NCI-H526 (cell line): ENCODE measurements at regions not wholly inside any gene's neighbourhood (a gene's known extent, or its start where the extent isn't known, plus 50 kb on each side); places are given as distances from the start of the nearest gene placed in this dataset.

Experiments
- DNase-seq, 2 experiments: peaks; one replicate each; lab custom pipeline; 2025; lab: John Stamatoyannopoulos, UW

- no peak for DNase-seq
Observed at GRCh38 chr12:115464111-115464581, 780.2 kb upstream of the TBX3 start.

DNA sequence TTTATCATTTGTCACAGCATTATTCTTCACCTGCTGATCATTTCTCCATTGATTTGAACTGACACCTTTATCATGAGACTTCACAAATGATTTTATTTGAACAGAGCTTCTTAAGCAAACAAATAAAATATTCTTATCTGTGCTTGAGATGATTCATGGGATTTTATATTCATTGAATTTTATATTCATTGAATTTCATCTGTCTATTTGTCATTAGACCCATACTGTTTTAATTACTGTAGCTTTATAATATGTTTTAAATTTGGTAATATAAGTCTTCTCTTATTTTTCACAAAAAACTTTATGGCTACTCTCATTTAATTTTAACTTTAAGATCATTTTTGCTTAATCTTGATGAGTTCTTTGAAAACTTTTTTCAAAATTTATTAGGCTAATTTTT lies 777.4 kb upstream of the TBX3 start:
- no peak for DNase-seq

GRCh38 chr12:115457798-115458197 lies 773.8 kb upstream of the TBX3 start:
- DNase-seq: no peak

- peak; percentile 11 to 43 for DNase-seq
Observed at GRCh38 chr12:115456946-115457689, 773.1 kb upstream of the TBX3 start.

DNA sequence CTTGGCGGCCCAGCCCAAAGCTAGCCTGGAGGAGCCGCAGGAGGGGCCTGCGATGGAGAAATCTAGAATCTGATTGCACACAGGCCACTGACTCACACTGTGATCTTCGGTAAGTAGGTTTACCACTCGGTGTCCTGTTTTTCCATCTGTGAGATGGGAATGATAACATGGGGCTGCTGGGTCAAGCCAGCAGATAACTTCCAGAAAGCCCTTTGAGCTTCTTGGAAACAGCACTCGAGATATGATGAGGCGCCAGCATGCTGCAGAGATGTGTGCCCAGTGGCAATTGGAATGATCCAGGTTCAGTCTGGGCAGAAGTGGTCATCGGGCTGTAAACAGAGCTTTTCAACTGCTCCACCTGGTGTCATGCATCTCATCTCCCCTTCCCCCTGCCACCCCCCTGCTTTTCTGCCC lies 771.3 kb upstream of the TBX3 start:
- peak in 1 of 2 experiments; percentile 26 for DNase-seq

DNA sequence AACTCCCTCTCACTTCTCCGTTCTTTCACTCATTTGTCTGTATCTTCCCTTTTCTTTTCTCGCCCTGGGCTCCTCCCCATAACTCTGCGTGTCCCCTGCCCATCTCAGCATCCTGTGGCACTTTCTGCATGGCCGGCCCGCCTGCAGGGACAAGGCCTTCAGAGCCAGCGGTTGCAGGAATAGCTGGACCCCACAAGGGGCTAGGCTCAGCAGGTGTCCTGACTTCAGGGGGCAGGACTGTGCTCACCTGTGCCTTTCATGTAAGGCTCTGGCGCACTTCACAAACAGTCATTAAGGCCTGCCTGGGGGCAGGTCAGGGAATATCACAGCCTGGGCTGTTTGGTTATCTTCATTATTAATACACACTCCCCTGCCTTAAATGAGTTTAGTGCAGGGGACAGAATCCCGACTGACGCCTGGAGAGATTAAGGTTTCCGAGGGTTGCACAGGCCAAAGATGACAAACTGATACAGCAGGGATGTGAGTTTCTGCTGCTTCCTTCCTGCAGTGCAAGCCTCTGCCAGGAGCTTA lies 768.8 kb upstream of the TBX3 start:
- peak; percentile 36 to 52 for DNase-seq

GRCh38 chr12:115451780-115452736 lies 768.1 kb upstream of the TBX3 start:
- peak; percentile 68 to 96 for DNase-seq

DNA sequence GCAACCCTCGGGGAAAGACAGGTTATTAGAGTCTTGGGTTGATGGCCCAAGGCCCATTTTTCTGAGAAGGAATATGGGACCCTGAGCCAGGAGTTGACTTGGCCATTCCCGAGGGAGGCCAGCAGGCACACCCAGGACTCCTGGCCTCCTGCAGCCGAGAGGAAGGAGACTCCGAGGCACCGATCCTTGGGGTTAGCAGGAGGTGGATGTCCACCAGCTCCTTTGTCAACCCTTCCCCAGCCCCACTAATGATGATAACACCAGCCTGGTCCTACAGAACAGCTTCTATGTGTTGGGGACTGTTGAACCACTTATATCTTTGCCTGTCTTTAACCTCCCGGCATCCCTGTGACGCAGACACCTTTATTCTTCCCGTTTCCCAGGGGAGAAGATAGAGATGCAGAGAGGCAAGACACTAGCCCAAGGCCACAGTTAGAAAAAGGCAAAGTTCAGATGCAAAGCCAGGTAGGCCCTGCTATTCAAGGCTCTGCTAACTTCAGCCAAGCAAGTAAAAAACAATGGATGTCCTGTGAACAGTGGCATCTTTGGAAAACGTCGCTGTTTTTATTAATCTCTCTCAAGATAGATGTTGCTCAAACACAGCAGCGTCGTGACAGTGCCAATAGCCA lies 767.3 kb upstream of the TBX3 start:
- DNase-seq: peak; percentile 32 to 74

DNA sequence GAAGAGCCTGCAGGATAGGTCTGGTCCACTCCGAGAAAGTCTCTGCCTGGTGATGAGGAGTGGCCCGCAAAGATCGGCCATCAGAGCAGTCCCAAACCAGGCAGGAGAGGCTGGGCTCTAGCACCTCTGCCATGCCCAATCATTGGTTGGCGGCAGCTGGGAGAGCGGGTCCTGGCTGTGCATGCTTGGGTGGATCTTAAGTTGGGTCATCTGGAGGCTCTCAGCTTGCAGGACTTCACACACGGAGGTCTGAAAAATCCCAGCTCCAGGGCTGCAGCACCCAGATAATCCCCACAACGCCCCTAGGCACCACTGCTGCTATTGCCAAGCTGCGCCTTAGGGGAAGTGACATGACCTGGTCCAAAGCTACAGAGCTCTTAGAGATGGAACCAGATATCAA lies 766.7 kb upstream of the TBX3 start:
- DNase-seq: peak; percentile 20 to 64

GRCh38 chr12:115450017-115450416 lies 766.0 kb upstream of the TBX3 start:
- DNase-seq: peak; percentile 93 to 94

- DNase-seq: no peak
Observed at GRCh38 chr12:115449526-115449925, 765.6 kb upstream of the TBX3 start.

DNA sequence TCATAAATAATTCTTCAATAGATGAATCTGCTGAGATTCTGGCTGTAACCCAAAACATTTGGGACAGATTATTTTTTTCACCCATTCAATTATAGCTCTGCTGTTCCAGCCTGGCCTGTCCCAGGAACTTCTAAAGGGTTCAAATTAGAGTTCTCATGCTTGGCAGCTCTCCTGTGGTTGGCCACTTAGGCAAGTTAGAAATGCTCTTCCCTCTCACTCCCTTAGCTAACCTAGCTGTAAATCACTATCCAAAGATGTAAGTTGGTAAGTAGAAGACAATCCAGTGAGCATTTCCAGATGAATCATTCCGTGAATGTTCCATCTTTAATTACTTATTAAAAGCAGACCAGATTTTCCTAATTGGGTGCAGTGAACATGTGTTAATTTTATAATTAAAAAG lies 760.4 kb upstream of the TBX3 start:
- no peak for DNase-seq

GRCh38 chr12:115443351-115443938 lies 759.5 kb upstream of the TBX3 start:
- DNase-seq: no peak

DNA sequence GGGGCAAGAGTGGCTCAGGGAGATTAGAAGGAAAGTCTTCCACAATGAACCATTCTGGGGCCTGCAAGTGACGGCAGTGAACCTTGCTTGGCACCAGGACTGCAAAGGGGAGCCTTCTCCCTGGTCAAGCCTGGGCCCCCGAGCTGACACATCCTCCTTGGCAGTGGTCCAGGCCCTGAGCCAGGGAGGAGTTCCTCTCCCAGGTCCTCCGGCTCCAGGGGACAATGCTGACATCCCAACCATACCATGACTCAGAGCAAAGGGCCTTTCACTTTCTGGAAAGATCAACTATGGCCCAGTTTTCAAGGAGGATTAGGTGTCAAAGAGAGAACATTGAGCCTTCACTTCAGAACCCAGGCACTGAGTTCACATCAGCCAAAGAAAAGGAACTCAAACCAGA lies 756.5 kb upstream of the TBX3 start:
- no peak for DNase-seq

DNA sequence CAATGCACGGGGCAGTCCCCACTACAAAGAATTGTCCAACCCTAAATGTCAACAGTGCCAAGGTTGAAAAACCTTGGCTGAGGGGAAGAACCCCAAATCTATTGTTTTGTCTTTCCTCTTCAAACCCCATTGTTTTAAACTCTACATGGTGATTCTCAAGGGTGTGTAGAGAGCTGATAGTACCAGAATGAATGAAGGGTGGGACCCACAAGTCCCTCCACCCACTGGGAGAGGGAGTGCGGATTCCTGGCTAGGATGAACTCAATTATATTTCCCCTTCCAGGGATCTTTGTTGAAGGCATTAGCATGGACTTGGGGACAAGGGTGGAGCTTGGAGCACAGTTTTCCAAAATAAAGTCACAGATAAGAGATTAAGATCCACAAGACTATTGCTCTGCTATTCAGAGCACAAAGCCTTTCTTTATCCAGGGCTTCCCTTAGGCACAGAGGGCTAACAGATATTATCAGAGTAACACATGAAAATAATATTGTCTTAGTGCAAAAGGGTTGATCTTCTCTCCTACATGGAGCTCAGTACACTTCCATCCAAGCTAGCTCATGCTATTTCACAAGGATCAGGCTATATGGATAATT lies 755.1 kb upstream of the TBX3 start:
- DNase-seq: no peak

- no peak for DNase-seq
Observed at GRCh38 chr12:115438314-115438713, 754.3 kb upstream of the TBX3 start.

GRCh38 chr12:115437061-115437567 lies 753.1 kb upstream of the TBX3 start:
- DNase-seq: no peak

DNA sequence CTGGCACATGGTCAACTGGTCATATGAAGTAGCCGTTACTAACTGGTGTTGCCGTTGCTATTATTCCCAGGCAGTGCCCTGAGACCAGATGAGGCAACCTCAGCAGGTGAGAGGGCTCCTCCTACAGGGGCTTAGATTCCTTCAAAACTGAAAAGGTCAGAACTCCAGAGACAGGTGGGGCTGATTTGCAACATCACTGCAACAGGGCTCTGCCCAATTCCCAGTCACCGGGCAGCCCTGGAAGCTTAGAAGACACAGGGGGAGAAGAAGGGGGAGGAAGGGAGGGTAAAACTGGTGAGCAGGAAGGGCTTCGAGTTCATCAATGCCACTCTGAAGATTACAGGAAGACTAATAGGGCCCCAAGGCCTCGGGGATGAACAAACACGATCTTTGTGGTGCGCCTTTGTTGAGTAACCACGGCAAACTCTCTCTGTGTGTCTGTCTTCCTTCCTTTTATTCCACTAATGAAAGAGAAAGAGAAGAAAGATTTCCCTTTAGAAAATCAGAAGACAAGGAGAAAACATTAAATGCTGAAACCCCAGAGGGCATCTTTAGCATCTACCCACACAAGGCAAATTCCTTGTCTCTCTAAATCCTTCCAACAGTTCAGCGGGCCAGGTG lies 749.1 kb upstream of the TBX3 start:
- no peak for DNase-seq

- no peak for DNase-seq
Observed at GRCh38 chr12:115430636-115431035, 746.7 kb upstream of the TBX3 start.

GRCh38 chr12:115426732-115427131 lies 742.8 kb upstream of the TBX3 start:
- DNase-seq: no peak

GRCh38 chr12:115424003-115424402 lies 740.0 kb upstream of the TBX3 start:
- no peak for DNase-seq
